ENCODE measurements at regions not wholly inside any gene's neighbourhood (a gene's known extent, or its start where the extent isn't known, plus 50 kb on each side); places are given as distances from the start of the nearest gene placed in this dataset.

DNA sequence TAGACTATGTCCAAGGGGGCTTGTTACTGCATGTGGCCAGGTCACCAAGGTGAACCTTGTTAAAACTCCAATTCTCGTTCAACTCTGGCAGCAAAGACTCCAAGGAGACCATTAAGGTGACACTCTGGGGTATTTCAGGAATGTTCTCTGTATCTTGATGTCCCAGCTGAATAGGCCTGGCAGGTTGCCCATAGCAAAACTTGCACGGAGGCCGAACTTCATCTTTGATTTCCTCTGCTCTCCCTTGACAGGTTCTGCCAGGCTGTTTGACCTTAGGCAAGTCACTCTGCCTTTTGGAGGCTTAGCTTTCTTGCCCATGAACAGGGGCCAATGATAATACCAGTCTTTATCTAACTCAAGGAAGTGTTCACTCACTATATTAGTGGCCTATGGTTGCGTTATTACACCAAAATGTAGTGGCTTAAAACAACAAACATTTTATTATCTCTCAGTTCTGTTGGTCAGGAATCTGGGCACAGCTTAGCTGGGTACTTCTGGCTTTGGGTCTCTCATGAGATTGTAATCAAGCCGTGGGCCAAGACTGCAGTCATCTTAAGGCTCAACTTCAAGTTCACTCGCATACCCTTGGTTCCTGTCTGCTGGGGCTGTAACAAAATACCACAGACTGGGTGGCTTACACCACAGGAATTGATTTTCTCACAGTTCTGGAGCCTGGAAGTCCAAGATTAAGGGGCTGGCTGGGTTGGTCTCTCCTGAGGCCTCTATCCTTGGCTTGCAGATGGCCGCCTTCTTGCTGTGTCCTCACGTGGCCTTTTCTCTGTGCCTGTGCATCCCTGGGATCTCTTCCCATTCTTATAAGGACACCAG lies 168.5 kb downstream of the UTP18 start:
- TF ChIP-seq, protein P1, sequence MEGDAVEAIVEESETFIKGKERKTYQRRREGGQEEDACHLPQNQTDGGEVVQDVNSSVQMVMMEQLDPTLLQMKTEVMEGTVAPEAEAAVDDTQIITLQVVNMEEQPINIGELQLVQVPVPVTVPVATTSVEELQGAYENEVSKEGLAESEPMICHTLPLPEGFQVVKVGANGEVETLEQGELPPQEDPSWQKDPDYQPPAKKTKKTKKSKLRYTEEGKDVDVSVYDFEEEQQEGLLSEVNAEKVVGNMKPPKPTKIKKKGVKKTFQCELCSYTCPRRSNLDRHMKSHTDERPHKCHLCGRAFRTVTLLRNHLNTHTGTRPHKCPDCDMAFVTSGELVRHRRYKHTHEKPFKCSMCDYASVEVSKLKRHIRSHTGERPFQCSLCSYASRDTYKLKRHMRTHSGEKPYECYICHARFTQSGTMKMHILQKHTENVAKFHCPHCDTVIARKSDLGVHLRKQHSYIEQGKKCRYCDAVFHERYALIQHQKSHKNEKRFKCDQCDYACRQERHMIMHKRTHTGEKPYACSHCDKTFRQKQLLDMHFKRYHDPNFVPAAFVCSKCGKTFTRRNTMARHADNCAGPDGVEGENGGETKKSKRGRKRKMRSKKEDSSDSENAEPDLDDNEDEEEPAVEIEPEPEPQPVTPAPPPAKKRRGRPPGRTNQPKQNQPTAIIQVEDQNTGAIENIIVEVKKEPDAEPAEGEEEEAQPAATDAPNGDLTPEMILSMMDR (IDR thresholded peaks at IDR 0.05), result no peak
- no peak for TF ChIP-seq POLR2A (IDR thresholded peaks at IDR 0.05)
